PC-3 (cell line): ENCODE measurements at regions not wholly inside any gene's neighbourhood (a gene's known extent, or its start where the extent isn't known, plus 50 kb on each side); places are given as distances from the start of the nearest gene placed in this dataset.
A peak's percentile ranks its signal among the peaks of the same experiment; 100 is the strongest.

Experiments
- ATAC-seq: fragments of 200-7000 bp; cut with Tn5 transposase; 2 replicates; pipeline ENCODE4 v1.9.1; 2020; ENCODE audit warnings: mild to moderate bottlenecking, moderate library complexity
- BruUV-seq: library from RNA; stranded (reverse); fragments of 400-500 nt; replicated peaks from 2 replicates; lab custom pipeline; 2021; lab: Mats Ljungman, UMichigan
- CTCF ChIA-PET: fragments of 300-600 bp; sonication (Branson Sonifier 250); formaldehyde crosslinking; loops from one replicate; lab custom pipeline; 2022; ENCODE audit warnings: antibody characterized with exemption; lab: Charles Lee
- POLR2A ChIA-PET: fragments of 300-600 bp; sonication (Branson Sonifier 250); formaldehyde crosslinking; loops from one replicate; lab custom pipeline; 2022; ENCODE audit warnings: antibody characterized with exemption; ENCODE audit not compliant: unreplicated experiment; lab: Charles Lee
- DNase-seq: peaks from one replicate; pipeline ENCODE4 v3.0.0-alpha.2; 2015
- H2AFZ ChIP-seq: fragments of 300-600 bp; sonication (generic); 2 replicates; pipeline ENCODE4 v1.6.0; 2016; ENCODE audit warnings: antibody characterized with exemption, low read length
- H3F3A ChIP-seq: fragments of 300-600 bp; sonication (generic); one replicate; pipeline ENCODE4 v1.6.0; 2017; ENCODE audit warnings: antibody characterized with exemption, low read length, control low read depth, mild to moderate bottlenecking; ENCODE audit not compliant: unreplicated experiment
- H3K27ac ChIP-seq: fragments of 300-600 bp; sonication (generic); 2 replicates; pipeline ENCODE4 v1.5.1; 2016; ENCODE audit warnings: mild to moderate bottlenecking, low read length
- H3K27me3 ChIP-seq: fragments of 300-600 bp; sonication (generic); 2 replicates; pipeline ENCODE4 v1.6.1; 2016; ENCODE audit warnings: low read length, mixed read lengths
- H3K36me3 ChIP-seq: fragments of 300-600 bp; sonication (generic); 2 replicates; pipeline ENCODE4 v1.6.1; 2016; ENCODE audit warnings: low read depth, mixed run types, low read length, mixed read lengths
- H3K4me1 ChIP-seq: fragments of 300-600 bp; sonication (generic); 2 replicates; pipeline ENCODE4 v1.5.1; 2016; ENCODE audit warnings: low read length; ENCODE audit not compliant: insufficient read depth
- H3K4me2 ChIP-seq: fragments of 300-600 bp; sonication (generic); 2 replicates; pipeline ENCODE4 v1.6.0; 2016; ENCODE audit warnings: low read length
- H3K4me3 ChIP-seq: fragments of 300-600 bp; sonication (generic); 2 replicates; pipeline ENCODE4 v1.5.1; 2016; ENCODE audit warnings: mild to moderate bottlenecking, low read length, mixed read lengths
- H3K79me2 ChIP-seq: fragments of 300-600 bp; sonication (generic); 2 replicates; pipeline ENCODE4 v1.6.1; 2017; ENCODE audit warnings: low read length, mixed read lengths
- H3K9ac ChIP-seq: fragments of 300-600 bp; sonication (generic); 2 replicates; pipeline ENCODE4 v1.6.0; 2016; ENCODE audit warnings: mild to moderate bottlenecking, low read length
- H3K9me2 ChIP-seq: fragments of 300-600 bp; sonication (generic); replicated peaks from 2 replicates; pipeline ENCODE4 v1.6.1; 2016; ENCODE audit warnings: mixed run types, low read length, mixed read lengths
- H3K9me3 ChIP-seq: fragments of 300-600 bp; sonication (generic); 2 replicates; pipeline ENCODE4 v1.6.1; 2016; ENCODE audit warnings: low read length, mixed read lengths
- H4K20me1 ChIP-seq: fragments of 300-600 bp; sonication (generic); 2 replicates; pipeline ENCODE4 v1.6.1; 2016; ENCODE audit warnings: low read length, mixed read lengths
- EZH2 ChIP-seq: fragments of 300-600 bp; sonication (generic); IDR thresholded peaks from one replicate; pipeline ENCODE4 v1.6.1; 2017; ENCODE audit warnings: antibody characterized with exemption, mild to moderate bottlenecking, low read length; ENCODE audit not compliant: unreplicated experiment
- EZH2phosphoT487 ChIP-seq: fragments of 300-600 bp; sonication (generic); IDR thresholded peaks from 2 replicates; pipeline ENCODE4 v1.6.1; 2018; ENCODE audit warnings: mild to moderate bottlenecking, antibody characterized with exemption, low read length, borderline replicate concordance
- intact Hi-C: fragments of 100-400 bp; cut with micrococcal nuclease; formaldehyde crosslinking; loops from 2 replicates; pipeline ENCODE4 v1.9.0; 2023
- TF ChIP-seq, protein P1 (sequence below): fragments of 300-600 bp; sonication (generic); conservative IDR thresholded peaks from 2 replicates; pipeline ENCODE4 v1.5.1; 2017; ENCODE audit warnings: antibody characterized with exemption, low read depth, mild to moderate bottlenecking, low read length

DNA sequence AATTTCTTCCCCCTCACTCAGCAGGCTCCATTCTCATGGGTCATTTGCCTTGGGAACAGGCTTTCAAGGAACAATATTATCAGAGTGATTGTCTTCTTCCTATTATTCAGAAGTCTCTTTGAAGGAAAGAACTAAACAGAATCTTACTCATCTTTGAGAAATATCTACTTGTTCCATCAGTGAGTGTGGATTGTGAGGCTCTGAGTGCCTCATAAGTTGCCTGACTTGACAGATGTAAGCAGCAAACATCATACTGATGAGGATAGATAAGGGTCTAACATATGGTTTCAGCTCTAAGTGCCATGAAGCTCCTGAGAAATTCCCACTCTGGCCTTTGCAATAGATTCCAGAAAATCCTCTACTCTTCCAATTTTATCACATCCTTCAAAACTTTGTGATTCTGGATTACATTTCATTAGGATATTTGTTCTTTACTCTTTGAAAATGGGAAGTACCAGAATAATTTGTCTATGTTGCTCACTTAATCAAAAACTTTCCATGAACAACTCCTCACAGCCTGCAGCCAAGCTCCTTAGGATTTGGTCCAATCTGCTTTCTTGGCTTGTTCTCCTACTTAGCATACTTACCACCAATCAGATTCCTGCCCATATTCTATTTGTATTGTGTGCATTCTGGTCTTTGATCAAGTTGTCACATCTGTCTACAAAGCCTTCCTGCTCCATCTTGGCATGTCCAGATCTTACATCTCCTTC, 120.1 kb downstream of the RPL22L1 start:
- no peaks in the 10 kb centered on the region for H3K9me3 ChIP-seq
- BruUV-seq = no TSS peak
- no peaks in the 10 kb centered on the region for H3K27me3 ChIP-seq
- DNase-seq = no peak
- ATAC-seq = no peak
- ChIA-PET CTCF (no interaction called here), POLR2A (interaction anchor here (0.7 kb wide), 1 partner anchor 1039 kb away, joined by 4 read pairs; no protein-coding TSS in a partner anchor)
- no peak overlapping the region for H3K4me3 ChIP-seq
- H3K9me2 ChIP-seq = no peaks in the 10 kb centered on the region
- H3K79me2 ChIP-seq = no peaks in the 10 kb centered on the region
- no peaks in the 10 kb centered on the region for H3K36me3 ChIP-seq
- H2AFZ ChIP-seq = no peak overlapping the region
- peak overlapping the region; percentile 87 for H3K27ac ChIP-seq
- intact Hi-C loops = loop anchor here (5.0 kb wide), 1 partner anchor 338 kb away; no protein-coding TSS in a partner anchor
- H3K9ac ChIP-seq = no peak overlapping the region
- H3K4me1 ChIP-seq = peaks cover 64% of the 10 kb centered on the region
- peaks cover 21% of the 10 kb centered on the region for H3F3A ChIP-seq
- TF ChIP-seq EZH2 (no peak), EZH2phosphoT487 (no peak)
- TF ChIP-seq, protein P1, sequence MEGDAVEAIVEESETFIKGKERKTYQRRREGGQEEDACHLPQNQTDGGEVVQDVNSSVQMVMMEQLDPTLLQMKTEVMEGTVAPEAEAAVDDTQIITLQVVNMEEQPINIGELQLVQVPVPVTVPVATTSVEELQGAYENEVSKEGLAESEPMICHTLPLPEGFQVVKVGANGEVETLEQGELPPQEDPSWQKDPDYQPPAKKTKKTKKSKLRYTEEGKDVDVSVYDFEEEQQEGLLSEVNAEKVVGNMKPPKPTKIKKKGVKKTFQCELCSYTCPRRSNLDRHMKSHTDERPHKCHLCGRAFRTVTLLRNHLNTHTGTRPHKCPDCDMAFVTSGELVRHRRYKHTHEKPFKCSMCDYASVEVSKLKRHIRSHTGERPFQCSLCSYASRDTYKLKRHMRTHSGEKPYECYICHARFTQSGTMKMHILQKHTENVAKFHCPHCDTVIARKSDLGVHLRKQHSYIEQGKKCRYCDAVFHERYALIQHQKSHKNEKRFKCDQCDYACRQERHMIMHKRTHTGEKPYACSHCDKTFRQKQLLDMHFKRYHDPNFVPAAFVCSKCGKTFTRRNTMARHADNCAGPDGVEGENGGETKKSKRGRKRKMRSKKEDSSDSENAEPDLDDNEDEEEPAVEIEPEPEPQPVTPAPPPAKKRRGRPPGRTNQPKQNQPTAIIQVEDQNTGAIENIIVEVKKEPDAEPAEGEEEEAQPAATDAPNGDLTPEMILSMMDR = no peak
- no peak overlapping the region for H3K4me2 ChIP-seq
- no peaks in the 10 kb centered on the region for H4K20me1 ChIP-seq

DNA sequence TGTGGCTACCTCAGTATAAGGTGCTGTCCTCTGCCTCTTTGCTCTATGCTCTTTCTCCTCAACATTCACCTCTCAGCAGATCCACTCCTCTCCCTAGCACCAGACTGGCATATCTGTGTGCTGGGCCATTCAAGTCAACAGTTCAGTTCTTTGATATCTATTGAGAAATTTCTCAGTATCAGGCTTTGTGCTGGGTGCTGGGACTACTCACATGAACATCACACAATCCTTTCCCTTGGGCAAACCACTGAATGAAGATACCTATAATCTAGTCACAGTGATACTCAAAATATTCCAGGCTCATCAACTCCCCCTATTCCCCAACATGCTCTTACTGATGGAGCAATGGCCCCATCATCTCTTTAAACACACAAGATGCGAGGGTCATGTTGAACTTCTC, 120.8 kb downstream of the RPL22L1 start:
- Histone ChIP-seq H3K27me3 (no peaks in the 10 kb centered on the region), H3K9me3 (no peaks in the 10 kb centered on the region), H3F3A (peaks cover 21% of the 10 kb centered on the region), H4K20me1 (no peaks in the 10 kb centered on the region), H2AFZ (no peak overlapping the region), H3K9ac (no peak overlapping the region), H3K27ac (no peak overlapping the region), H3K79me2 (no peaks in the 10 kb centered on the region), H3K4me1 (peaks cover 70% of the 10 kb centered on the region), H3K36me3 (no peaks in the 10 kb centered on the region), H3K4me2 (no peak overlapping the region), H3K9me2 (no peaks in the 10 kb centered on the region), H3K4me3 (no peak overlapping the region)
- DNase-seq (no peak), ATAC-seq (no peak)
- ChIA-PET POLR2A (no interaction called here), CTCF (no interaction called here)
- no peak for TF ChIP-seq EZH2phosphoT487
- no peak for TF ChIP-seq EZH2
- TF ChIP-seq, protein P1 = no peak
- no TSS peak for BruUV-seq
- intact Hi-C loops = loop anchor here (5.0 kb wide), 1 partner anchor 337 kb away; no protein-coding TSS in a partner anchor
